ENCODE measurements at regions not wholly inside any gene's neighbourhood (a gene's known extent, or its start where the extent isn't known, plus 50 kb on each side); places are given as distances from the start of the nearest gene placed in this dataset.

DNA sequence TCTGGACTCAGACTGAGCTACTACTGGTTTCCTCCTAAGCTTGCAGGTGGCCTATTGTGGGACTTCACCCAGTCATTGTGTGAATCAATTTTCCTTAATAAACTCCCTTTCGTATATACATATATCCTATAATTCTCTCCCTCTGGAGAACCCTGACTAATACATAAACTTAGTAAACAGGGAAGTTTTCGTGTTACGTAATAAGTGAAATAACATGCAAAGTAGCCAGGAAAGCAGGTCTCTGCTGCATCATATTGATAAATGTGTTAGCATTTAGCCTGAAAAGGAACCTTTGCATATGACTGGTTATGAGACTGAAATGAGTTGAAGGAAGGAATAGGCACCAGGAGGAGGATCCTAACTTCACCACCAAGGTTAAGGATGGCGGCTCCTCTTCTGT, 527.2 kb upstream of the FAM98A start:
- no peak for DNase-seq

DNA sequence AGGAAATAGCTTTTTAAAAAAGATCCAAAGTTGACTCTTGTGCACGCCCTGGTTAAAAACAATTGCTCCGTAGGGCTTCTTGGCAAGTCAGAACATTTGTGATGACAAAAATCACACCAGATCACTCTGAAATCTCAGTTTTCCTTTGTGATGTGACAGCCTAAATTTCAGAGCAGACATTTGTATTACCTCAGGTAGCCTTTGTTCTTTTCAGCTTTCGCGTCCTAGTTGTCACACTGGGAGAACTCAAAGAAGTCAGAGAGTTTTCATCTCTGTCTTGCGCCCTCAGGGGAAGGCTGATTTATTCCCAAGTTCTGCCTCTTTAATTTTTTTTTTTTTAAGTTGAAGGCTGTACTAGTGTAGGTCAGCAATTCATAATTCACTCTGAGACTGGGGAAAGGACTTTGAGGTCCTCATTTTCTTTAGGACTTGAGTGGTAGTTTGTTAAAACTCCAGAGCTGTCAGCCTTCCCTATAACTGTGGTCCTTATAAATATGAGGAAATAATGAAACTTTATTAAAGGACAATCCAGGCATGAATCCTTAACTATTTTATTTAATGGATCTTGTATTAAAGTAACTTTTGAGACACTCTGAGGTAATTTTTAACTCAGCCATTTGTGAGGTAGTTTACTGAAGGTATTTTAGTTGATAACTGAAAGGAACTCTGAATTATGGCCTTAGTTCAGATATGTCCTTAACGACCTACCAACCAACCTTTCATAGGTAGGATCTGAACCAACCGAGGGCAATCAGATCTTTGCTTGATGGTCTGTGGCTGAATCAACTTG, 525.1 kb upstream of the FAM98A start:
- DNase-seq = no peak

DNA sequence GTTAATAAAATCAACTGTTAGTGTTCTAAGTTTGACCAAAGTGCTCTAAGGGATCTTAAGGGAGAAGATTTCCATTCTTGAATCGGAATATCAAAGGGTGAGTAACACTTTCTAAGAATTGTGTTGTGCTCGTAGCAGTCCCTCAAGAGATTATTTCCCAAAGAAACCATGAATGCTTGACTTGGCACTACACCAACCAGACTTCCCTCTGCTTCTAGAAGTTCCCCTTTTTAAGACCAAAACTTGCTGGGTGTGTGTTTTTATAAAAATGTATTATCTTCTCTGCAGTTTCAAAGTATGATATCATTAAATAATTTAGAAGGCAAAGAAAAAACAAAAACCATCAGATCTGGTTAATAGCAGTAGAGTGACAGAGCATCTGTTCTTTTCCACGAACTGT, 522.0 kb upstream of the FAM98A start:
- DNase-seq = peak; percentile 18

DNA sequence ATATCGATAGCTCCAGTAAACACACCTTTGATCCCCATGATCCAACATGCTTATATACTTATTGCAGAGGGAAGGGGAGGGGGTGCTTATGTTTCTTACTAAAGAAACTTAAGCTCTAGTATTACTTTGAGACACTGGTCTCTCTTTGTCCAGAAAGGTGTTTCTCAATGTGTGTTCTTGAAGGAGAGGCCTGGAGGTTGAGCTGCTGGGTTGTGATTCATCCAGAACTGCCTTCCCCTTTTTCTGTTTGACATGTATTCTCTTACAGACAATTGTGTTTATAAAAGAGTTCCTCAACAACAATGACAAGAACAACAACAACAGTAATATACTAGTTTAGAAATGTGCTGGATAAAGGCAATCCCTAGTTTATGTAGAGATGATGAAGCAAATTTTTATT, 516.0 kb upstream of the FAM98A start:
- no peak for DNase-seq

DNA sequence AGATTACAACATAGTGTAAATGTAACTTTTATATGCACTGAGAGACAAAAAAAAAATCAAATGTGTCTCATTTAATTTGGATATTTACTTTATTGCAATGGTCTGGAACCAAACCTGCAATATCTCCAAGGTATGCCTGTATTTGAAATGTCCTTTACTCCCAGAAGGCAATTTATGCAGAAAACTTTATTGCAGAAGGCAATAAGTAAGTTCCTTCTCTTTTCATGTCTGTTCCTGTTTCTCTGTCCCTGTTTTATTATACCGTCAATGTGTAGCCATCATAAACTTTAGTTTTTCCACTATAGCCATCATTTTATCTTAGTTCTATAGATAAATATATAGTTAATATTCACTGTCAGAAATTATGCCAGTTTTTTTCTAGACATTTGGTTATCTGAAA, 513.1 kb upstream of the FAM98A start:
- no peak for DNase-seq

DNA sequence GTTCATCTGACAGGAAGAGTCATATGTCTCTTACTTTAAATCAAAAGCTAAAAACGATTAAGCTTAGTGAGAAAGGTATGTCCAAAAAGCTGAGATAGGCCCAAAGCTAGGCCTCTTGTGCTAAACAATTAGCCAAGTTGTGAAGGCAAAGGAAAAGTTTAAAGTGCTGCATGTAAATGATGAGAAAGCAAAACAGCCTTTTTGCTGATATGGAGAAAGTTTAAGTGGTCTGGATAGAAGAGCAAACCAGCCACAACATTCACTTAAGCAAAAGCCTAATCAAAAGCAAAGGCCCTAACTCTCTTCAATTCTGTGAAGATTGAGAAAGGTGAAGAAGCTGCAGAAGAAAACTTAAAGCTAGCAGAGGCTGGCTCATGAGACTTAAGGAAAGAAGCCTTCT, 511.3 kb upstream of the FAM98A start:
- DNase-seq = no peak

DNA sequence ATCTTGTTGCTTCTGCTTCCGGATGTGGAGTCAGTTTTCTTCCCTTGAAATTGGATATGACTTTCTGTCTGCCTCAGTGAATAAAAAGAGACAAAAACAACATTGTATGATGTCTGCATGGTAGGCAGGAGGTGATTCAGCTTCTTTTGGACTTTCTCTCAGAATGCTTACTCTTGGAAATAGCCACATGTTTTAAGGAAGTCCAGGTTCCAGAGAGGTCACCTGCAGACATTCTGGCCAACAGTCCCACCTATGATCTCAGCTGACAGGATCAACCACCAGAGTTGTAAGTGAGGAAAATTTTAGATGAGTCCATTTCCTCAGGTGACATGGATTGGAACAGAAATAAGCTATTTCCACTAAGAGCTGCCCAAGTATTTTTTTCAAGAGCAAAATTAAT, 508.7 kb upstream of the FAM98A start:
- no peak for DNase-seq

DNA sequence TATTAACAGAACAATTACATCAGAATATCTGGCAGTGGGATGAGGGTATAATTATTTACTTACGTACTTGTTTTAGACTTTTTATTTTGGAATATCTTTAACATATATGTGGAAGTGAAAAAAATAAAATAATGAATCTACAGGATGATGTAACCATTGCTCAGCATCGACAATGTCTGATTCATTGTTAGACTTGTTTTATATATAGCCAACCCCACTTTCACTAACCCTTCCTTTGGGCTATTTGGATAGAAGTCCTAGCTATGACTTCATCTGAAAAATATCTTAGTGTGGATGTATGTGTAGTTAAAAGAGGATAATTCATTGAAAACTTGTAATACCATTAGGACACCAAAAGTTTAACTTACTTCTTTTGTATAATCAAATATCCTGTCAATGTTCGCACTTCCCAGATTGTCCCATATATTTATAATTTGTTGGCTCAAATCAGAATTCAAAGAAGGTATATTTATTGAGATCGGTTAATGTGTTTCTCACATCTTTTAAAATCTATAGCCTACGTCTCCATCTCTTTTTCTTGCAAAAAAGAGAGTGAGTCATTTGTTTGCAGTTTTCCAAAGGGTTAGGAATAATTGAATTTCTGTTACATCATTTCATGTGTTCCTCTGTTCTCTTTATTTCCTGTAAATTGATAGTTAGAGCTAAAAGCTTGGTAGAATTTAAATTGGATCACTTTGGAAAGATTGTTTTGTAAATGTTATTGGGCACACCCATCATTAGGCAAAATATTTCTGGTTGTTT, 506.1 kb upstream of the FAM98A start:
- DNase-seq = no peak

DNA sequence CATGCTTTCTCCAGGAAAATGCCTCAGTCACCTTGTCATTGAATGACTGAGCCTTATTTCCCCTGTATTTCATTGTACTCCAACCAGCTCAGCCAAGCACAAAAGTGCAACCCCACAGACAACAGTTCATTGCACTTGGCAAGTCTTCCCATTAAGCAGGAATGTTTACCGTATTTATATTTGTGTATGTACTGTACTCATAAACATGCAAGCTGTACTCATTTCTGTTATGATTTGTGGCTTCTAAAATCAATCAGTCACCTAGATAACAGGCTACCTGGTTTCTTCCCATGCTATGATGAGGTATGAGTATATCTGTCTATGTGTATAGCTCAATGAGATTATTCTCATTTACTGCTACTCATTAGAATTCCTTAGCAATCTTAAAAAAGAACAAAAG, 505.5 kb upstream of the FAM98A start:
- no peak for DNase-seq

DNA sequence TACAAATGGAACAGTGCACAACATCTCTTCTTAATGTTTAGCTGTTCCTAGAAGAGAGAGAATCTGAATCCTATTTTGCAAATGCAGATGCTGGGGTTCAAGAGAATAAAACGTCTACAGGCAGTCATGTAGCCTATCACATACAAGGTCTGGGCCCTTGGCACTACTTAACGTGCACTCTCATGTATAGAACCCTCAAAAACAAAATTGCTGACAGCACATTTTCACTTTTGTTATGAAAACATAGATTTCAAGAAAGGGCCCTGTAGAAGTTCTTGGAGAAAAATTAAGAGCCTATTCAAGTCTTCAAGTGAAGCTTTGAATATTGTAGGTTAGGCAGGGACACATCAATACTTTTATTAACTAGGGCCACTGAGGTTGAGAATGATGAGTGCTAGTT, 504.3 kb upstream of the FAM98A start:
- no peak for DNase-seq

DNA sequence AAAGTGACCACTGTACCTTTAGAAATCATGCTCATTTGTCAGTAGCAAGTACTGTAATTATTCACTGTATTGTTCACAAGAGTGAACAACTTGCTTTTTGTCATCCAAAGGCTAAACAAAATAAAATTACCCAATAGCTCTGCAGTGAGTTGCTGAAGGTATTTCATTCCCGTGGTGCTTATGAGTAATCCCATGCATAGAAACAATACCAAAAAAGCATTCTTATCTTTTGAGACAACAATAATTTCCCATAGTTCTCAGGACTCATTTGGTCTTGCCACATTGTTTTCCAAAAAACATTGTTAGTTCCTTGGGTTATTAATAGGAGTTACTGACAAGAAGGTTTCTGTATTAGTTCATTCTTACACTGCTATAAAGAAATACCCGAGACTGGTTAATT, 503.2 kb upstream of the FAM98A start:
- no peak for DNase-seq

DNA sequence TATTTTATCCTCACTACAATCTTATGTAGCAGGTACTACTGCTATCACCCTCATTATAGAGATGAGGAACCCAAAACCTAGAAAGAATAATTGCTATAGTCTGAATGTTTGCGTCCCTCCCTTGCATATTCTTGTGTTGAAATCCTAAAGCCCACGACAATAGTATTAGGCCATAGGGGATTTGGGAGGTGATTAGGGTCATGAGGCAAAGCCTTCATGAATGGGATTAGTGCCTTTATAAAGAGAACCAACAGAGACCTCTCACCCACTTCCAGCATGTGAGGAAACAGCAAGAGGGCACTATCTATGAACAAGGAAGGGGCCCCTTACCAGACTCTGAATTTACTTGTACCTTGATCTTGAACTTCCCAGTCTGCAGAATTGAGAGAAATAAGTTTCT, 500.3 kb upstream of the FAM98A start:
- DNase-seq = no peak

DNA sequence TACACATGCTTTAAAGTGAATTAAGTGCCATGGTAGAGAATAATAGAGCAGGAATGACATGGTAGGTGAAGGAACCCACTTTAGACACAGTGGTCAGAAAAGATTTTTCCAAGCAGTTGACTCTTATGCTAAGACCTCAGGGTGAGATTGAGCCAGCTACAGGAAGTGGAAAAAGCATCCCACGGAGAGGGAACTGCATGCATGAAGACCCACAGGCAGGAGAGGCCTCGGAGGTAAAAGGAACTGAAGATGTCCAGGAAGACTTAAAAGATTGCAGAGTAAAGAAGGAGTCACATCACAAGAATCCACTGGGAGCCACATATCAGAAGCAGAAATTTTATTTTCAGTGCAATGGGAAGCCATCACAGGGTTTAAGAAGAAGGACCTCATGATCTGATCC, 499.2 kb upstream of the FAM98A start:
- no peak for DNase-seq

DNA sequence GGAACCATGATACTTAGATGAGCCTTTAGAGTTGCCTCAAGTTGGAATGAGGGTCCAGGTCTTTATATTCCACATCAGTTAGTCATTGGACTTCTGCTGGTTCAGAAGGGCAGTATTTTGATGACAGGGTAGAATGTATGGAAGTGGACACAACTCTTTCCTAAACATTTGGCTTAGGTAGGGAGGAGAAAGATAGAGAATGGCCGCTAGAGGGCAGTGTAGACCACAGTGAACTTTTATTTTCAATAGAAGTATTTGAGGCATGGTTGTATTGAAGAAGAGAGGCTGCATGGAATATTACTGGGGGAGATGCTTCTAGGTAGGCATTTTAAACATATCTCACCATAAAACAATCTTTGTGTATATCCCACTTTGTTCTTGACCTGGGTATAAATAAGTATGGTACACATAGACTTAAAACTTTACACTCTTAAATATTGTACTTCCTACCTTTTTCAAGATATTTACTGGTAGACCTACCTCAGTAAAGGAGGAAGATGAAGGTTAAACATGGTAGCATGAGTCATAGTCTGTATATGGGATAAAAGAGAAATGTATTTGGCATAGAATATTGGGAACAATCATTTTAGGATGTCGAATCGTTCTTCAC, 497.6 kb upstream of the FAM98A start:
- peak; percentile 14 for DNase-seq

DNA sequence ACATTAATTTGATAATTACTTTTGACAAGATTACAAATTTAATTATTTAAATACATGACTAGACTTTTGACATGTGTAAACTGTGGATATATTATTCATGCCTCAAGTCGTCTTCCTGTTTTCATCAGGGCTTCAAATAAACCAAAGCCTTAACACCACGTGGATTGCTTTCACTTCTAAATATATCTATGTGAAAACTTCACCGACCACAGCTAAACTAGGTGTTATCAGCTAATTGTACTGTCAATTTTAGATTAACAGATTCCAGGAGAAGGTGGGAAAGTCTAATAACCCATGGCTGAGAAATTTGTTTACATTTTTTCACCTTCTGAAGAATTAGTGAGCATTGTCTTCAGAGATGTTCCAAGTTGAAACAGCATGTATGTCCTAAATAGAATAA, 494.7 kb upstream of the FAM98A start:
- DNase-seq = no peak

DNA sequence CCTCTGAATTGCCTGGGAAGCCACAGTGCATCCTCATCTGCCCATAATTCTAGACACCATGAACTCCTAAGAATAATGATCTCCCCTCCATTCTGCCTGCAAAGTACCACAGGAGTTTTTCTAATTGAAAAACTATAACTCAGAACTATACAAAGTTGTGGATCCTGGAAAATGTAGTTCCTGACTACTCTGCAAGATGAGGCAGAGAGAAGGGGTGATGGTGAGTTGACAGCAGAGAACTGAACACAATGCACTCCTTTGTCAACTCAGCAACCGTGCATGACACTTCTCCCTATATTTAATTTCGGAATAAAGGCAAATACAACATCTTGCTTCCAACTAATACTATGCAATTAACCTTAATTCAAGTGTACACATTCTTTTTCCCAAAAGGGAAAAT, 471.1 kb upstream of the FAM98A start:
- DNase-seq = no peak

DNA sequence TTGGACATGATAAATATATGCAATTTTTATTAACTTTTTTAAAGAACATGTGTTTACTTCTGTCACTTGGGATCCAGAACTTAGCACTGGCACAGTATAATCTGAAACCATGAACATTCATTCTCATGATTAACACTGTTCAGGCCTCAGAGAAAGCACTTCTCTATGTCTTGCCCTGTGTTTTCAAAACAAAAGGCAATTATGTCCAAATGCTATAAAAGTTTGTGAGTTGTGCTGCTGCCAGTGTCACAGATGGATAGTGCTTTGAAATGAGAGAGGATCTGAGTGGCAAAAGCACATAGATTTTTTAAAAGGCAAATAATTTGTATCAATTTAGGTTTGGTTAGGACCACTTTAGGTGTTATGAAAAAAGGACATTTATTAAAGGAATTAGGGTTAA, 470.5 kb upstream of the FAM98A start:
- DNase-seq = no peak

DNA sequence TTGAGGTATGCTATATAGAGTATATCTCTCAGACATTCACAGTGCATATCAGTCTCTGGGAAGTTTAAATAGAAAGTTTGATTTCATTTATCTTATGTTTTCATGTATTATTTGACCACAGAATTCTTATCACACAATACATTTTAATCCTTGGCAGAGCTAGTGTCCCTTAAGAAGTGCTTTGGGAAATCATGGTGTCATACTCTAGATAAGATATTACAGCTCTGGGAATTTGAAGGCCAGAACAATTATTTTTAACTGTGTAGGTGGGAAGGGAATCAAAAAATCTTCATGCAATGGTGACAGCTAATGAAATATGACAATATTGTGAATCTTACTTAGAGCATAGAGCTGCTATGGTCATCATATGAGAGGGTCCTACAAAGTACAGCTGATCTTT, 451.3 kb upstream of the FAM98A start:
- DNase-seq = no peak

DNA sequence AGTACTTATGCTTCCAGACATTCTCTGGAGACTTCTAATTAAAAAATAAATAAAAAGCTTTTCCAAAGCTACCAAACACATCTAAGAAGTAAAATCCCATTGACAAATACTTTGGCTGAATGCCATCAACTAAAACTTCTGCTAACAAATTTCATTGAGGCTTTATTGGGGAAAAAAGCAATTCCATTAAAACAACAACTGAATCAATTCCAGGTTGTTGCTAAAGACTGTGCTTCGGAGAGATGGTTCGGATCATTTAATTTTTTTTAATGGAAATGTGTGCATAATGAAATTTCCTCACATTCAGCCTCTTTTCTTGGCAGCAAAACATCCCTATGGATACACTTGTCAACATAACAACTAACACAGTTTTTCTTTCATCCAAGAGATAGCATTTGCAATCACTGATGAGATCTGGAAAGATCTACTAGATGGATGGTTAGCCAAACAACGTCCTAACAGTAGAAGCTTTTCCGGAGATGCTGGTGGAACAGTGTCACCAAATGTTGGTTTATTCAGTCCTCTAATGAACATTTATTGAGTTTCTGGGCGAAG, 446.1 kb upstream of the FAM98A start:
- no peak for DNase-seq

DNA sequence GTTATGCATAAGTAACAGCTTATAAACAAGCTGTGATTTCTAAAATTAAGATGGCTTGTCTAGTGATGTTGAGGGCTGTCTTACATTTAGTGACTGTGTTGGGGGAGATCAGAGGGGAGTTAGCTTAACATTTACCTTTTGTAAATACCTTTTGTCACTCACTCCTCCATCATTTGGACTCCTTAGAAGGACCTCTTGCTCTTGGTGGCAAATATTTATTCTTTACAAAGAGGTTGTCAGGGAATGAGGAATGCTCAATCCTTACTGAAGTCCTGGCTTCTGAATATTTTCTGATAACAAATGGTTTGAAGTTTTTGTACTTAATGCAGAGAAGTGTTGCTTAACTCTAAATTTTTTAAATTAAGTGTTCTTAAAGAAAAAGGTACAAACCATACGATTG, 438.8 kb upstream of the FAM98A start:
- DNase-seq = no peak

DNA sequence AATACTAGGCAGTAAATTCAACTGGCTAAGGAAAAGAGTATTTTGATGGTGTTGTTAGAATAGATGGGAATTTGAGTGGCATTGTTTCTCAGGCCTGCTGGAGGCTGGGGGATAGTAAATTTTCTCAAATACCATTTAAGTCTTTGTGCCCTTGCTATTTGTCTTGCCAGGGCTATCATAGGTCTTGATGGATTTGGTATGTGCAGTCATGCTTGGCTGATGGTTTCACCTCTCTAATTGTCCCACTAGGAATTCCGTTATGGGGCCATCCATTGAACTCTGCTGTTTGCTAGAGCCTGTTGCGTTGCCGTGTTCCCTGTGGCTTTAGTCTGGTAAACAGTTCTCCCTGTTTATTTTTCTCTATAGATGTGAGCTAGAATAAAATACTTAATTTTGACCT, 438.1 kb upstream of the FAM98A start:
- no peak for DNase-seq

DNA sequence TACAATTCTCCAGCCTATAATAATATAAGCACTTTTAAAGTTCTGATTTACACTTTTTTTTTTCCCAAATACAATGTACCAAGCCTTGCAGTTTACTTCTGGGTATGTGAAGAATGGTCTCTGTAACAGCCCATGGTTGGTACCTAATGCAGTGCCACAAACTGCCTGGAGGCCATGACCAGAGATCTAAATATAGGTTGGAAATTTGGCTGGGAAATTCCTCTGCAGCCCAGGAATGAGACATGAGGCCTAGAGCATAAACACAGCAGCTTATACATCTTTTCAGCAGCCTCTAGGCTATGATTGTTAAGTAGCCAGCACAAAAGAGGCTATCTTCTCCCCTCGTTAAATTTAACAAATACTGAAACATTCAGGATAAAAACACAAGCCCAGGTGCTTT, 432.0 kb upstream of the FAM98A start:
- DNase-seq = no peak

DNA sequence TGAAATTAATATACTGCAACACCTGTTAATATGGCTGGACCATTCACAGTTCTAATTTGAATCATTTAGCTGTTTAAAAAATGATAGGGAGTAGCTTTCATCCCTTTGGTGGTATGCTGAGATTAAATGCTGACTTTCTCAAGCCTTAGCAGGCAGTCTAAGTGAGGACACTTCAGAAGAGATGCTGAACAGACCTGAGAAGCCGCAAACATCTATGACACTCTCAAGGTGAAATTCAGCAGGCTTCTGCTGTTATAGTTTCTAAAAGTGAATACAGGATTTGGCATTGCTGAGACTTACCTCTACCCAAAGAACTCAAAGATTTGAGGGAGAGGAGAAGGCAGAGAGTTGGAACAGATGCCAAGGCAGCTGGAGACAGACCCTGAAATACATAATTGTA, 431.2 kb upstream of the FAM98A start:
- DNase-seq = no peak

DNA sequence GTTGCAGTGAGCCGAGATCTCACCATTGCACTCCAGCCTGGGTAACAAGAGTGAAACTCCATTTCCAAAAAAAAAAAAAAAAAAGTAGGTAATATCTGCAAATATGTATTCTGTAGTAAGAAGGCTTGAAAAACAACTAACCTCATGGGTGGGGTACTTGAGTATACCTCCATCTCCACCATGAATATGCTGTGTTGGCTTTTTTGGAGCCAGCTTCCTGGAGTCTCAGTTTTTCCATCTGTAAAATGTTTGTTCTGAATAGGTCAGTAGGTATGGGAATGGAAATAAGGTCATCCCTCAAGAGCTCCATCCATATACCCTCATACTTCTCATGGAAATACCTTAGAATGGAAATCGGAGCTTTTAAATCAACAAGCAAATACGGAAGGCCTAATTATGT, 430.0 kb upstream of the FAM98A start:
- no peak for DNase-seq

All from MV-4-11 (cell line).